CD8-positive, alpha-beta memory T cell (primary cell): ENCODE measurements at regions not wholly inside any gene's neighbourhood (a gene's known extent, or its start where the extent isn't known, plus 50 kb on each side); places are given as distances from the start of the nearest gene placed in this dataset.

Experiments
- CTCF ChIA-PET: fragments of 350-600 bp; sonication (Branson Sonifier 250); formaldehyde crosslinking; loops from one replicate; lab custom pipeline; 2021; ENCODE audit warnings: antibody characterized with exemption; lab: Charles Lee
- POLR2A ChIA-PET: fragments of 350-600 bp; sonication (Branson Sonifier 250); formaldehyde crosslinking; loops from one replicate; lab custom pipeline; 2021; ENCODE audit warnings: antibody characterized with exemption; lab: Charles Lee
- DNase-seq, 5 donors: peaks; one replicate each; pipeline versions ENCODE4 v3.0.0 to v3.0.0-alpha.2; 2020 to 2022; ENCODE audit warnings: mixed read lengths in 1 of 5
- H3K27ac ChIP-seq: one replicate; pipeline ENCODE4 v1.7.0; 2013; ENCODE audit warnings: low read depth, mild to moderate bottlenecking, low read length, moderate library complexity
- H3K27me3 ChIP-seq: 2 replicates; pipeline ENCODE4 v1.7.0; 2013; ENCODE audit warnings: low read length, mild to moderate bottlenecking; ENCODE audit not compliant: insufficient read depth, poor library complexity, severe bottlenecking
- H3K36me3 ChIP-seq: 2 replicates; pipeline ENCODE4 v1.7.0; 2013; ENCODE audit warnings: mild to moderate bottlenecking, low read length, moderate library complexity; ENCODE audit not compliant: insufficient read depth
- H3K4me1 ChIP-seq: 2 replicates; pipeline ENCODE4 v1.7.0; 2013; ENCODE audit warnings: mild to moderate bottlenecking, low read length, moderate library complexity; ENCODE audit not compliant: insufficient read depth
- H3K4me3 ChIP-seq: 2 replicates; pipeline ENCODE4 v1.7.0; 2013; ENCODE audit warnings: mild to moderate bottlenecking, low read length
- H3K9me3 ChIP-seq: 2 replicates; pipeline ENCODE4 v1.7.0; 2013; ENCODE audit warnings: mild to moderate bottlenecking, low read length
- H3K27ac Mint-ChIP-seq, 8 donors: one replicate each; pipeline ENCODE4 v1.8.0; 2020 to 2021; ENCODE audit warnings: mixed read lengths in 8 of 8, mild to moderate bottlenecking in 6 of 8, inconsistent platforms in 3 of 8, moderate library complexity in 3 of 8
- H3K27me3 Mint-ChIP-seq, 2 donors: one replicate each; pipeline ENCODE4 v1.8.0; 2020 to 2021; ENCODE audit warnings: mixed read lengths in 2 of 2, mild to moderate bottlenecking in 1 of 2, moderate library complexity in 1 of 2
- H3K36me3 Mint-ChIP-seq, 3 donors: one replicate each; pipeline ENCODE4 v1.8.0; 2020 to 2021; ENCODE audit warnings: mixed read lengths in 3 of 3, inconsistent platforms in 1 of 3, mild to moderate bottlenecking in 1 of 3
- H3K4me1 Mint-ChIP-seq, 3 donors: one replicate each; pipeline ENCODE4 v1.8.0; 2020 to 2021; ENCODE audit warnings: mixed read lengths in 3 of 3, inconsistent platforms in 1 of 3, mild to moderate bottlenecking in 1 of 3
- H3K4me3 Mint-ChIP-seq, 7 donors: one replicate each; pipeline ENCODE4 v1.8.0; 2020 to 2021; ENCODE audit warnings: mixed read lengths in 7 of 7, mild to moderate bottlenecking in 6 of 7, moderate library complexity in 4 of 7, inconsistent platforms in 2 of 7
- H3K9me3 Mint-ChIP-seq, 5 donors: one replicate each; pipeline ENCODE4 v1.8.0; 2020 to 2022; ENCODE audit warnings: mixed read lengths in 5 of 5, mild to moderate bottlenecking in 3 of 5, moderate library complexity in 2 of 5, inconsistent platforms in 1 of 5

DNA sequence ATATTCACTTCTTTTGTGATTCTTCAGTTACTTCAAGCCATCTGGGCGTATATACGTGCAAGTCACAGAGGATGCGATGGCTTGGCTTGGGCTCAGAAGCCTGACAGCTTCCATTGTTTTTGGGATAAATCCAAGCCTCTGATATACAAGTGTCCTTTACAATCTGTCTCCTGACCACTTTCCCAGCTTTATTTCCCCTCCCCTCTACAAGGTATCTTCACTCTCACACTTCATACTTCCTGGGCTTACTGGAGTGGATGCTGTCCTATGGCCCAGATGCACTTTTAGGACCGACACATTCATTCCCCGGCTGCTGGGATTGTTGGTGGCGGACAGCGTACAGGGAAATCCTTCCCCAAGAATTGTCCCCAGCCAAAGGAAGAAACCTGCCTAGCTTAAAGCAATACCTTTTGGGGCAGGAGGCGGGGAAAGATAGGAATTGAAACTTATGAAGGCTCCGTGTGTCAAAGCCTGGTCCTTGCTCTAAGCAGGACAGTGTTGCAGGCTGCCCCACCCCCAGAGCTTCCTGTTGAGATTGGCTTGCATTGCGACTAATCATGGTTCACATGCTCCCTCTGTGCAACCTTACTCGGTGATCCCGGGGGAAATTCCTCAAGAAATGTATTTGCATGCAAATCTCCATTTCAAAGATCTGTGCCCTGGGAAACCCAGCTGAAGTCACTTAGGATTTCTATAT is 802.9 kb upstream of the ID2 start:
- CTCF ChIA-PET, result no interaction called here
- Mint-ChIP-seq H3K4me1 (no peaks in the 10 kb centered on the region), H3K9me3 (no peaks in the 10 kb centered on the region), H3K4me3 (no peak overlapping the region), H3K27ac (no peak overlapping the region), H3K27me3 (peaks cover 0 to 5% of the 10 kb centered on the region in 2 donors), H3K36me3 (peaks cover 0 to 2% (median 0%) of the 10 kb centered on the region in 3 donors)
- H3K27me3 ChIP-seq, result no peaks in the 10 kb centered on the region
- DNase-seq, result no peak
- H3K9me3 ChIP-seq, result no peaks in the 10 kb centered on the region
- no peaks in the 10 kb centered on the region for H3K4me1 ChIP-seq
- no peak overlapping the region for H3K4me3 ChIP-seq
- POLR2A ChIA-PET, result no interaction called here
- no peaks in the 10 kb centered on the region for H3K36me3 ChIP-seq
- H3K27ac ChIP-seq, result no peak overlapping the region

DNA sequence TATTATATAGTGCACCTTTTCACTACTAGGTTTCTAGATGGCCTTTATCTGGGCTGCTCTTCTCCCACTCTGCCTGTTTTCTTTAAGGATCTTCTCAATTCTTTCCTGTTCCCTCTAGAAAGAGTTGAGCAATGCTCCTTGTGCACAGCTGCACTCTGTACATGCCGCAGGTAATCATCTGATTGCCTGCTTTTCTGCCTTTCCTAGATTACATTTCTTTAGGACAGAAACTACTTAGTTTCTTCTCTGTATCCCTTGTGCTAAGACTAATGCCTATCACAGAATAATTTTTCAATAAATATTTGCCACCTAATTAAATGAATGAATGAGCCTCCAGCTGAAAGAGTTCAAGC is 802.4 kb upstream of the ID2 start:
- Histone ChIP-seq H3K9me3 (no peaks in the 10 kb centered on the region), H3K36me3 (no peaks in the 10 kb centered on the region), H3K4me1 (no peaks in the 10 kb centered on the region), H3K4me3 (no peak overlapping the region), H3K27me3 (no peaks in the 10 kb centered on the region), H3K27ac (no peak overlapping the region)
- Mint-ChIP-seq H3K27me3 (peaks cover 0 to 5% of the 10 kb centered on the region in 2 donors), H3K36me3 (peaks cover 0 to 2% (median 0%) of the 10 kb centered on the region in 3 donors), H3K9me3 (no peaks in the 10 kb centered on the region), H3K27ac (no peak overlapping the region), H3K4me3 (no peak overlapping the region), H3K4me1 (no peaks in the 10 kb centered on the region)
- POLR2A ChIA-PET, result no interaction called here
- CTCF ChIA-PET, result no interaction called here
- DNase-seq, result no peak

DNA sequence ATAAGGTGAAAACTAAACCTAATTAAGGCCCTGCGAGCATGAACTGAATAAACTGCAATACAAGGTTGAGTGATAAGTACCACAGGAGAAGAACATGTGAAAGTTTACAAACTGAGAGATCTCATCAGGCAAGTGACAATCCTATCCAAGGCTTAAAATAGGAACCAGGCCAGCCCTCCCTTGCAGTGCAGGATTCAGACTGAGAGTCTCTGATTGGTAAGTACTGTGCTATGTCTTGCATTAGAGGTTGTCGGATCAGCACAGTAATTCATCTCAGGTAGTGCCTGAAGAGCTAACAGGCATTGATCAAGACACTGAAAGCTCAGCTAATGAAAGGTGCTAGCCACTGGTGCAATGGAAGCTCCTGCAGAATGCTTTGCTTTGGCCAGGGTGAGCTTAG is 801.7 kb upstream of the ID2 start:
- no peaks in the 10 kb centered on the region for H3K9me3 Mint-ChIP-seq
- CTCF ChIA-PET, result no interaction called here
- no peaks in the 10 kb centered on the region for H3K9me3 ChIP-seq
- no peaks in the 10 kb centered on the region for H3K36me3 ChIP-seq
- H3K4me1 ChIP-seq, result no peaks in the 10 kb centered on the region
- H3K36me3 Mint-ChIP-seq, result peaks cover 0 to 2% (median 0%) of the 10 kb centered on the region in 3 donors
- POLR2A ChIA-PET, result no interaction called here
- H3K27ac ChIP-seq, result no peak overlapping the region
- H3K27ac Mint-ChIP-seq, result no peak overlapping the region
- no peak overlapping the region for H3K4me3 ChIP-seq
- H3K27me3 Mint-ChIP-seq, result peaks cover 0 to 5% of the 10 kb centered on the region in 2 donors
- no peak for DNase-seq
- H3K4me1 Mint-ChIP-seq, result no peaks in the 10 kb centered on the region
- H3K27me3 ChIP-seq, result no peaks in the 10 kb centered on the region
- no peak overlapping the region for H3K4me3 Mint-ChIP-seq

DNA sequence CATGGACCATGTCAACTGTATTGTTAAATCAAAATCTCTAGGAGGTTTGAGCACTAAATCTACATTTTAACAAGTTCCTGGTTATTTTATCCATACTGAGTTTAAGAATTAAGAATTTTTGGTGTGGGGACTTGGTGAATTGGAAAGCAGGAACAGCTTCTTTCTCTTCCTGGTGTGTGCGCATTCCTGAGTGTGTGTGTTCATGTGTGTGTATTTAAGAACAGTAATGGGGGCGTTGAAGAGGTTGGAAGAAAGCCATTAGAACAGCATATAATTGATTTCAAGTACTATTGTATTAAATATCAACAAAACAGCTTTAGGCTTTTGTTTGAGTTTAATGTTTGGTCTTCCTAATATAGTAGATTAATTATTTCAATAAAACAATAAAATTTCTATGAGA is 801.3 kb upstream of the ID2 start:
- Mint-ChIP-seq H3K4me1 (no peaks in the 10 kb centered on the region), H3K4me3 (no peak overlapping the region), H3K36me3 (peaks cover 0 to 2% (median 0%) of the 10 kb centered on the region in 3 donors), H3K27me3 (peaks cover 0 to 5% of the 10 kb centered on the region in 2 donors), H3K9me3 (no peaks in the 10 kb centered on the region), H3K27ac (no peak overlapping the region)
- H3K9me3 ChIP-seq, result no peaks in the 10 kb centered on the region
- no peaks in the 10 kb centered on the region for H3K27me3 ChIP-seq
- ChIA-PET CTCF (no interaction called here), POLR2A (no interaction called here)
- DNase-seq, result no peak
- no peaks in the 10 kb centered on the region for H3K4me1 ChIP-seq
- H3K27ac ChIP-seq, result no peak overlapping the region
- H3K4me3 ChIP-seq, result no peak overlapping the region
- H3K36me3 ChIP-seq, result no peaks in the 10 kb centered on the region

DNA sequence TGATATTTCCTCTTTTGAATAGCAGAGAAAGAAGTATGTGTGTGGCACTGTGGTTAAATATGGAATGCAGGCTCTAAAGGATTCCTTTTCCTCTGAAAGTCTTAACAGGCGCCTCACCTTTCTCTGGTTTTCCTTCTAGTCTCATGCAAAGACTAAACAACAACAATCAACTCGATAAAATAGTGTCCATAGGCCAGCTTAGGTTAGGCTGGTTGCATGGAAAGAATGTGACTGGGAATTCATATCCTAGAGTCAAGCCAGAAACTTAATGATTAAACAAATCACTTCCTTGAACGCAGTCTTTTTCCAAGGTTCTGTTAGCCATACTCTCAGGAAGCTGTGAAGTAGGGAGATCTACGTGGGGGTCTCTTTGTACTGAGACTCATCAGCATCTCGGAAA is 800.8 kb upstream of the ID2 start:
- CTCF ChIA-PET, result no interaction called here
- POLR2A ChIA-PET, result no interaction called here
- DNase-seq, result no peak

GRCh38 chr2:7881466-7881865 is 800.4 kb upstream of the ID2 start:
- DNase-seq, result no peak
- Histone ChIP-seq H3K27me3 (no peaks in the 10 kb centered on the region), H3K4me1 (no peaks in the 10 kb centered on the region), H3K36me3 (no peaks in the 10 kb centered on the region), H3K27ac (no peak overlapping the region), H3K9me3 (no peaks in the 10 kb centered on the region), H3K4me3 (no peak overlapping the region)
- no peak overlapping the region for H3K4me3 Mint-ChIP-seq
- ChIA-PET POLR2A (no interaction called here), CTCF (no interaction called here)
- H3K4me1 Mint-ChIP-seq, result no peaks in the 10 kb centered on the region
- peaks cover 0 to 4% of the 10 kb centered on the region in 2 donors for H3K27me3 Mint-ChIP-seq
- H3K27ac Mint-ChIP-seq, result peak overlapping the region in 1 of 8 donors; percentile 43
- peaks cover 0 to 2% (median 0%) of the 10 kb centered on the region in 3 donors for H3K36me3 Mint-ChIP-seq
- no peaks in the 10 kb centered on the region for H3K9me3 Mint-ChIP-seq

More for the DNA sequence above, 800.8 kb upstream of the ID2 start:
- Histone ChIP-seq H3K36me3 (no peaks in the 10 kb centered on the region), H3K27ac (no peak overlapping the region), H3K9me3 (no peaks in the 10 kb centered on the region), H3K27me3 (no peaks in the 10 kb centered on the region), H3K4me1 (no peaks in the 10 kb centered on the region), H3K4me3 (no peak overlapping the region)
- Mint-ChIP-seq H3K27me3 (peaks cover 0 to 5% of the 10 kb centered on the region in 2 donors), H3K27ac (no peak overlapping the region), H3K9me3 (no peaks in the 10 kb centered on the region), H3K4me1 (no peaks in the 10 kb centered on the region), H3K4me3 (no peak overlapping the region), H3K36me3 (peaks cover 0 to 2% (median 0%) of the 10 kb centered on the region in 3 donors)

GRCh38 chr2:7882296-7882695 is 799.6 kb upstream of the ID2 start:
- Mint-ChIP-seq H3K9me3 (no peaks in the 10 kb centered on the region), H3K27ac (no peak overlapping the region), H3K4me1 (no peaks in the 10 kb centered on the region), H3K27me3 (no peaks in the 10 kb centered on the region), H3K4me3 (no peak overlapping the region), H3K36me3 (peaks cover 0 to 2% (median 0%) of the 10 kb centered on the region in 3 donors)
- ChIA-PET POLR2A (no interaction called here), CTCF (no interaction called here)
- Histone ChIP-seq H3K4me3 (no peak overlapping the region), H3K36me3 (no peaks in the 10 kb centered on the region), H3K27ac (no peak overlapping the region), H3K9me3 (no peaks in the 10 kb centered on the region), H3K4me1 (no peaks in the 10 kb centered on the region), H3K27me3 (no peaks in the 10 kb centered on the region)
- no peak for DNase-seq

DNA sequence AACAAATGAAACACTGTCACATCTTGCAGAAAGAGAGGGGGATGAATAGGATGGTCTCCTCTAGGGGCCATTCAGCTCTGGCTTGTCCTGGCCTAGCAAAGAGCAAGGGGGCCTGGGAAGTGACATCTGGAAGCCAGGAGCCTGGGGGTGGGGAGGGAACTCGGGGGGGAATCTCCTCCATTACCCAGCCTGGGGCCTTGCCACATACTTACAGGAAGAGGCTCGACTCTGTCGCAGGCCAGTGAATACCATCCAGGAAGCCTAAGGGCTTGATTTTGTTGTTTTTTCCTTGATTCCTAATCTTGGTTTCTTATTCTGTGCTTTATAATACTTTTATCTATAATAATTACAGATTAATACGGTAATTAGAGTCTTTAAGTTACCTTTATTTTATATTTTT is 797.5 kb upstream of the ID2 start:
- POLR2A ChIA-PET, result no interaction called here
- Histone ChIP-seq H3K9me3 (no peaks in the 10 kb centered on the region), H3K27ac (no peak overlapping the region), H3K4me1 (no peaks in the 10 kb centered on the region), H3K27me3 (no peaks in the 10 kb centered on the region), H3K4me3 (no peak overlapping the region), H3K36me3 (no peaks in the 10 kb centered on the region)
- DNase-seq, result no peak
- H3K9me3 Mint-ChIP-seq, result no peaks in the 10 kb centered on the region
- H3K4me3 Mint-ChIP-seq, result no peak overlapping the region
- H3K36me3 Mint-ChIP-seq, result peaks cover 0 to 2% (median 0%) of the 10 kb centered on the region in 3 donors
- no peaks in the 10 kb centered on the region for H3K4me1 Mint-ChIP-seq
- H3K27me3 Mint-ChIP-seq, result no peaks in the 10 kb centered on the region
- H3K27ac Mint-ChIP-seq, result no peak overlapping the region
- CTCF ChIA-PET, result no interaction called here
